SHP77 (cell line): ENCODE measurements at regions not wholly inside any gene's neighbourhood (a gene's known extent, or its start where the extent isn't known, plus 50 kb on each side); places are given as distances from the start of the nearest gene placed in this dataset.
A peak's percentile ranks its signal among the peaks of the same experiment; 100 is the strongest.

Experiments used
- DNase-seq, 2 experiments: peaks; one replicate each; lab custom pipeline; 2025; lab: John Stamatoyannopoulos, UW

DNA sequence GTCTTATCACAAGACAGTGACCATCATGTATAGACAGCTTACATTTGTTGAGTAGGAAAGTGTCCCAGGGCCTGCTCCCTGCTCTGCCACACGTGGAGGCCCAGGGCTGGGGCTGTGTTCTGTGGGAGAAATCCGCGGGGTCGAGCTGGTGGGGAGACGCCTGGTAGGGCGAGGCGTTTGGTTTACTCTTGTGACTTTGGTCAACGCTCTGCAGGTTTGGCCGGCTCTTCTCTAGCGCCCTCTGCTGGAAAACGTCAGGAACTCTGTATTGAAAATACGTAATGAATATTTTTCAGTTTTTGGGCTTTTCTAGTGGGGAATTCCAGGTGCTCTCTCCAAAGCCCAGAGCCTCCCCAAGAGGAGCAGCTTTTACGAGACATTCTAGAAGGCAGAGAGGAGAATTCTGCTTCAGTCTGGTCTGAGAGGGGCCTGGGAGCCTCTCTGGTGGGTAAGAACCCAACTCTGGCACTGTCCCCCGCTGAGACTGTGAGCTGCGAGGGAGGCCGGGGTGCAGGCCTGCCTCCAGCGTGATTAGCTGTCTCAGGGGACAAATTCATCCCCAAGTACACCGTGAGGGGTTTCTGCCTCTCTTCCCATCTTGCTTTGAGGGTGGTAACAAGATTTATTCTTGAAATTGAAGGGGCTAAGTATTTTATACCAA, 112.6 kb upstream of the RALGAPA2 start:
- peak; percentile 59 to 84 for DNase-seq

DNA sequence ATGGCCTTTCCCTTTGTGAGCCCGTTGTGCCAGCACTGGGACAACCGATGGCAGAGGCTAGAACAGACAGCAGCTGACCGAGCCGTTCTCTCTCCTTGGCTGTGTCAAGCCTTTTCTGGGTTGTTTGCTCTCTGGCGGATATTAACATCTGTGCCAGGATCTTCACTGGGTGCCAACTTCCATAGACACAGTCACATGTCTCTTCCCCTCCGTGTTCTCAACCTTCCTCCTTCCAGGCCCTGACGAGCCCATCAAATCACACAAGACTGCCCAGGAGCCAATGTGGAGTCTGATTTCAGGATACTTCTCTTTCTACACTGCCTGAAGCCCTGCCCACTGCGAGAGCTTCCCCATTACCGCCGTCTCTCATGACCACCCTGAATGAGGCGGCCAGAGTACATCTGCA, 111.0 kb upstream of the RALGAPA2 start:
- no peak for DNase-seq

DNA sequence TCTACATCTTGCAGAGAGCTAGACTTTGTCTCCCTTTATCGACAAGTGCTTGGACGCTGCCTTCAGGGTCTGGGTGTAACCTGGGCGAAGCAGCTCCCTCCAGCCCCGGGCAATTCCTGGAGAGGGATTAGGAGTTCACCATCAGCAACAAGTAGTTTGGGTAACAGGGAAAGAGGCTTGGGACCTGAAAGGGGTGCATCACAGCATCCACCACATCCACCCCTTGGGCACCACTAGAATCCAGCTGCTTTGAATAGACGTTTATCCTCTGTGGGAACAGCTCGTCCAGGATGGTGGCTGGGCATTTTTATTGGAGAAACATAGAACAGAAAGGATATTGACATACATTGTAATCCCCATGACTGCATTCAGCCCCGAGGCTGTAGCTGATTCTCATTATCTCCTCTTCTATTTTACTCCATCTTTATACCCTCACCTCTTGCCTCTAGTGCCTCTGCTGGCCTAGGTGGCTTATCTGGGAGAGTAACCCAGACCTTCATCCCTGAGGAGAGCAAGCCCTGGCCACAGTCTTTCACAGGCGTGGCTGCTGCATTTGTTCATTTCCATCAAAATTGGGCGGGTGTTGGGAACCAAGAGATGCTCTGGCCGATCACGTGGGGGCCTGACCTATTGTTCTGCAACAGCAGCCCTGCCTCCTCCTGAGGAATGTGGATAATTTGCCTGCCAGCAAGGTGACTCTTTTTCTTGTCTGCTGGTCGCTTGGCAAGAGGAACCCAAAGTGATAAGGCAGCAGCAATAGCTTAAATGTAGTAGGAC, 109.2 kb upstream of the RALGAPA2 start:
- DNase-seq, result no peak

- DNase-seq, result no peak
Measured at GRCh38 chr20:20820785-20821483, 108.5 kb upstream of the RALGAPA2 start.

DNA sequence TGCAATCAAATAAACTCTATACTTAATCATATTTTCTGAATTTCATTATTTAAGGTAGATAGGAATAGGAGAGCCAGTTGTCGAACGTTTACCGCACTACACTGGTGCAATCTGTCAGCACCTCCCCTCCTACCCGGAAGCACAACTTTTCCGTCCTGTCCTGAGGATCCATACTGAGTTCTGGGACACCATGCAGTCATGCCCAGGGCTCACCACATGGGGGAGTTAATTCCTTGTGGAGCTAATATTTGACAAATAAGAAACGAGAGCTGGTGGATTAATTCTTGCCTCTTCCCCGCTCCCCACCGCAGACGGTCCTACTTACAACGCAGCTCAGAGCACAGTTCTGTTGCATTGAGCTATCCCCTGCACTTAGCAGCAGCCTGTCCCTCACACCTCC, 107.7 kb upstream of the RALGAPA2 start:
- DNase-seq, result peak; percentile 10 to 35

GRCh38 chr20:20816969-20817755, 104.7 kb upstream of the RALGAPA2 start:
- DNase-seq, result no peak

DNA sequence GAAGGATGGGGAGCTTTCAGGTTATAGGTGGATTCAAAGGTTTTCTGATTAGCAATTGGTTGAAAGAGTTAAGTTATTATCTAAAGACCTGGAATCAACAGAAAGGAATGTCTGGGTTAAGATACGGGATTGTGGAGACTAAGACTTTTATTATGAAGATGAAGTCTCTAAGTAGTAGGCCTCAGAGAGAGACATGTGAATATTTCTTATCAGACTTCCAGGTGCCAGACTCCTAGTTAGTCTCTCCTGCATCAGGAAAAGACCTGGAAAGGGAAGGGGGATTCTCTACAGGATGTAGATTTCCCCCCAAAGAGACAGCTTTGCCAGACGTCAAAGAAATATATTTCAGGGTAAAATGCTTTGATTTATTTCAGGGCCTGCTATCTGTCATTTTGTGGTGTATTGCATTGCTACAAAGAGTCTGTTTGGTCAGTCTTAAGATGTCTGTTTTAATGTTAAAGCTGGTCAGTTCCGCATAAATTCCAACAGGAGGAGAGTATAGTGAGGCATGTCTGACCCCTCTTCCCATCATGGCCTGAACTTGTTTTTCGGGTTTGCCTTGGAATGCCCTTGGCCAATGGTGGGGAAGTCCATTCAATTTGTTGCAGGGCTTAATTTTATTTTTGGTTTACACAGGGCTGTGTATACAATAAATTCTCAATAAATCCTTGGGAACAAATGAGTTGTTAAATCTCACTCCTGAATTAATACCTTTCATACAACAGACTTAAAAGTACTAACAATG, 103.4 kb upstream of the RALGAPA2 start:
- DNase-seq, result no peak

DNA sequence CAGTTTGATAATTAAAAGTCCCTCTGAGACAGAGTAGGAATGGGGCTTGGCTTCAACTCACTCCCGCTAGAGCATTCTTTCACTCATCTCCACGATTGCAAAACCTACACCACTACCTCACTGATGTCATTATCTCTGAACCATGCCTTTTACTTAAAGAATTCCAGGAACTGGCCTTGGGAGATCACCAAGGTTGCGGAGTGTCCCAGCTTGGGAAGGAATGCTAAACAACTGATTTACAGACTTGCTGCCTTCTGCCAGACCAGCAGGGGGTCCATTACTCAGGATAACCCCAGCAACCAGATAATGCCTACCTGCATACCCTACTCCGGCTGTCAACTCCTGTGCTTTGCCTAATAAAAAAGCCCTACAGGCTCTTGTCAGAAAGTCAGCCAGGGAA, 102.2 kb upstream of the RALGAPA2 start:
- no peak for DNase-seq

DNA sequence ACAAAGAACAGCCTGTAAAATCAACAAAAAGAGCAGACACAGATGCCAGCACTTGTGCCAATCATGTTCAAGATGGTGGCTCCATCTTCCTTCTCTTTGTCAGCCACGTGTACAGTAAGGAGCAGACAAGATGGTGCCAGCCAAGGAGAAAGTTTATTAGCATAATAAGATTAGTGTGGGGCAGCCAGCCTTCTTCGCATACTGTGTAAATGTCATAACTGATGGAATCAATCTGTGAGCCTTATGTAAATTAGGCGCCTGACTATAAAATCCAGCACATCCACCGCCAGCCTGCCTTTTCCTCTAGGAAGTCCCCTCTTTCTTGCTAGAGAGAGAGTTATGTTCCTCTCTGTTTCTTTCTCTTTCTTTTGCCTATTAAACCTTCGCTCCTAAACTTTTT, 99.7 kb upstream of the RALGAPA2 start:
- DNase-seq, result no peak

DNA sequence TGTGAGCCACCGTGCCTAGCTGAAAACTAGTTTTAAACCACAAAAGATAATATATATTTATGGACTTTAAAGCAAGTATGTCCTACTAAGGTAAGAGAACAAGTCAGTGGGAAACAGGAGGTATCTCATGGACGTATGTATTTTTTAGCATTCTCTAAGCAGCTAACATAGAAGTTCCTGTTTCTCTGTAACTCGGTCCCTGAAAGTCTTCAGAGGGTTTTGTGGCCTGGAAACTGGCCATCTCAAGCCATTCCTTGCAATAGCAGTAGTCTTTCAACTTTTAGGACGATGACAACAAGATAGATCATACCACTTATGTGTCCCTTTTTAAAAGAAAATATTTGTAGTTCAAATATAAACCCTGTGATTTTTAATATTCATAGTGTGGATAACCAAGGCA, 95.6 kb upstream of the RALGAPA2 start:
- no peak for DNase-seq

DNA sequence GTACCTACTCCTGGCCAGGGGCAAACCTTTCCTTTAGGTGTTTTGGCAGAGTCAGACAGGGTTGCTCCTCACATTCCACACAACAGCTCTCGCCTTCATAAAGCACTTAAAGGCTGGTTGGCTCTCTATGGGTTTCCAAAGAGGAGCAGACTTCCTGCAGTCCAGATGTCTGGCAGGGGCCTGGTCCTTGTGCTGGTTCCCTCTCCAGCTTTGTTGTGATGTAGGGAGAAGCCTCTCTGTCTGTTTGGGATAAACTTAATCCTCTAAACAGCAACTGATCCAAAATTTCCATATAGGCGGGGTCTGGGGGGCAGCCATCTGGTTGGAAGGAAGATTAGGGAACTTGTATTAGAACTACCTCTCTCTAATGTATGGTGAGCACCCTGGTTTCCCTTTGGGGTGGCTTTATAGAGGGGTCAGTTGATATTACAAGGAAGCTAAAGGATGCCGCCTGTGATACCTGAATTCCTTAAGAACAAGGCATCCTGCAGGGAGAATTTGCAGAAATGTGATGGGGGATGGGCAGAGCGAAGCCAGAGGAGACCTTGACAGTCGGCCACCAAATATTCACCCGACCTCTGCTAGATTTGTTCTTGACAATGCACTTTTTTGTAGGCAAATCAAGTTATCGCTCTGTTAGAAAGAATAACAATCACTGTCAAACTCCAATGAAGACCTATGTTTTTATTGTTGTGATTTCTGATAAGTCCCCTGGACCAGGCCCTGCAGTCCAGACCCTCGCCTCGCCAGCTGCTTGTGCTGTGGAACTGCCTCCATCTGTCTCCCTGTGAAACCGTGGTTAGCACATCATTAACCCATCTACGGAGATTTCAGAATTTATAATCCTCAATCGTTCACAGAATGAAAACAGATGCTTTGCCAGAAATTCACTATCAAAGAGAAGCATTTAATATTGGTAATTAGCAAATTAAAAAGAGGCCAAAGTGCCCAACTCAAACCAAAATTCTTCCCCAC, 94.0 kb upstream of the RALGAPA2 start:
- no peak for DNase-seq

- no peak for DNase-seq
Measured at GRCh38 chr20:20803011-20803410, 90.6 kb upstream of the RALGAPA2 start.

DNA sequence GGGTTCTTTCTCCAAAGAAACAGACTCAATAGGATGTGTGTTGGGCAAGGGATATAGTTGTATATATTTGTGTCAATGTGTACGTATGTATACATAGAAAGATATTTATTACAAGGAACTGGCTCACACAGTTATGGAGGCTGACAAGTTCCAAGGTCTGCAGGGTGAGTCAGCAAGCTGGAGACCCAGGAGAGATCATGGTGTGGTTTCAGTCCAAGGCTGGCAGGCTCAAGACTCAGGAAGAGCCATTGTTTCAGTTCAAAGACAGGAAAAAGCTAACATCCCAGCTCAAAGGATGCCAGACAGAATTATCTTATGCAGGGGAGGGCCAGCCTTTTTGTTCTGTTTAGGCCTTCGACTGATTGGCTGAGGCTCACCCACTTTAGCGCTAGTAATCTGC, 89.9 kb upstream of the RALGAPA2 start:
- DNase-seq, result no peak

DNA sequence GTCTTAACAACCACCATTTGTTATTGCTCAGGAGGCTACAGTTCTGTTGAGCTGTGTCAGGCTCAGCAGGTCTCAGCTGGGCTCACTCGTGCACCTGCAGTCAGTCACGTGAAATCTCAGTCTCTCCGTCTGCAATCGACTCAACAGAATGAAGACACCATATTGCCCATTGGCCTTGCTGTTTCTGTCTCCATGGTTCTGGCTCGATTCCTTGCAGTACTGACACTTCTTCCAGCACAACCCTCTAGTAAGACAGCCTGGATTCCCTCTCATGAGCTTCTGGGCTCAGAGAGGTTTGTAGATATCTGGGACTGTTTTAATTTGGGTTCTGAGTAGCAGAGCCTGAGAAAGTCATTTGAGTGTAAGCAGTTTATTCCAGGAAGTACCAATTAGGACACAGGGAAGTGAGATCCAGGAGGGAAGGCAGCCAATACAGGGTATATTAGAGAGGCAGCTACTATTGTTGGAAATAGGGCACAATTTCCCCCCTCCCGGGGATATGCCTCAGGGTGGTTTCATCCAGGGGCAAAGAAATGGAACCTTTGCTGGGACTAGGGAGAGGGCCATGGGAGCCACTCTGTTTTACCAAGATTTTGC, 87.4 kb upstream of the RALGAPA2 start:
- DNase-seq, result no peak

DNA sequence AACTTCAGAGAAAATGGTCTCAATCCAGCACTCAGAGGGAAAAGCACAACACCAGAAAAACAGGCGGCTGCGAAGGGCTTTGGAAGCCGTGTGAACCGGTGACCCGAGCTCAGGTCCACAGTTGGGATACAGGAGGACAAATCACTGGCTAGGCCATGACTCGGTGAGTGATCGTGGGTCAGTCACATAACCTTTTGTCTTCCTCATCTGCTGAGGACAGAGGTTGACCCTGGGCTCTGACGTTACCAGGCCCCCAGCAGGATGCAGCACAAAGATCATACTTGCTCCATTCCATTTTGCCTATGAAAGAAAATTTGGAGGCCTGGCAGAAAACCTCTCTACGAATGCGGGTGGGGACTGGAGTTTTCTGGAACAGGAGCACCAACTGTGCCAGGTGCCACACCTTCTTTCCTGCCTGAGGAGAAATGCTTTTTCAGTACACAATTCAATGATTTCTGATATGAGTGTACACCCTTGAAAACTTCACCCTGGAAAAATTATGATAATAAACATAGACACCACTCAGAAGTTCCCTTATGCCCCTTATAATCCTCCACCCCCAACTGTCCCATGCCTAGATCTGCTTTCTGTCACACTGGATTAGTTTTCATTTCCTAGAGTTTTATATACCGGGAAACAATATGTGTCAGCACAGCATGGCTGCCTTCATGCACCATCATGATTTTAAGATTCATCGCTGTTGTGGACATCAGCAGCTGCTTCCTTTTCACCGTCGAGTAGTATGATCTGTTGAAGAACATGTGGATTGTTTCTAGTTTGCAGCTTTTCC, 85.3 kb upstream of the RALGAPA2 start:
- no peak for DNase-seq

DNA sequence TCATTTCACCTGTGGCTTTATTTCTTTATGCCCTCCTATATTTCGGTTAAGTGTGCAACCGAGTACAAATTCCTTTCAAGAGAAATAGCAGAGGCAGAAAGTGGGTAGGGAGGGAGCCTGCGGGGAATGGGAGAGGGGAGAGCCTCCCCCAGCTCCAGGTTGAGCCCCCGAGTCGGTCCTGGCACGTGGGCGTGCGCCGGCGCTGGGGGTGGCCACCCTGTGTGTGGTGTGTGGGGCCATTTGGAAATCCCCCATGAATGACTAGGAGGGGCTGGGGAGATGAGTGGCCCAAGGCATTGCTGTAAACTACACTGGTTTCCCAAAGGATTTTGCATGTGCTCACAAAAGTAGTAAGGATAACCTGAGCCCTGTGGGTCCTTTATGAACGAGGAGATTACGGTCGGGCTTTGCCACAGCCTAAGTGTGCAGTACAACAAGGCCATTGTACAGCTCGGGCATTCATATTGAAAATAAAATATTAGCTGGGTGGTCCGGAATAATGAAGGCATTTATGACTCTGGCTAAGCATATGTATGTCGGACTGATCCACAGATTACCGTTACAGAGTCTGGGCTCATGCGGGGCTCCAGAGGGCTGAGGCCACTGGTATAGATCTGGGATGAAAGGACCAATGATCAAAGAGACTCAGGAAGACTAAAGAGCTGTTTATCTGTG, 84.5 kb upstream of the RALGAPA2 start:
- no peak for DNase-seq

DNA sequence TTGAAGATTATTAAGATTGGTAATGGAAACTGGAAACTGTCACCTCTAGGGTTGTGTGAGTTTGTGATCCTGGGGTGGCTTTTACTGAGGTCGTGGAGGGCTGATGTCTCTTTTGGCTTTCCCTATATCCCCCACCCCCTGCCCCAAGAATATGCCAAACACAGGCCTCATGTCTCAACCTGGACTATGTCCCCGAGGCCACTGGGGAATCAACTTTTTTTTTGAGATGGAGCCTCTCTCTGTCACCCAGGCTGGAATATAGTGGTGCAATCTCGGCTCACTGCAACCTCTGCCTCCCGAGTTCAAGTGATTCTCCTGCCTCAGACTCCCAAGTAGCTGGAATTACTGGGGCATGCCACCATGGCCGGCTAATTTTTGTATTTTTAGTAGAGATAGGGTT, 83.3 kb upstream of the RALGAPA2 start:
- no peak for DNase-seq

GRCh38 chr20:20795119-20795518, 82.7 kb upstream of the RALGAPA2 start:
- DNase-seq, result no peak

GRCh38 chr20:20793591-20793990, 81.1 kb upstream of the RALGAPA2 start:
- DNase-seq, result no peak
